ENCODE measurements at regions not wholly inside any gene's neighbourhood (a gene's known extent, or its start where the extent isn't known, plus 50 kb on each side); places are given as distances from the start of the nearest gene placed in this dataset.

- DNase-seq (ENCODE audit: low read depth) = no peak
- H3K4me3 ChIP-seq (ENCODE audit: low read depth, low read length) = no peak overlapping the region
- no peak for TF ChIP-seq CTCF (IDR thresholded peaks at IDR 0.05; ENCODE audit: low read depth, low read length)
Observed at GRCh38 chr7:121638286-121638685, 234.7 kb upstream of the PTPRZ1 start.

- no peak overlapping the region for H3K4me3 ChIP-seq (ENCODE audit: low read depth, low read length)
- TF ChIP-seq CTCF (IDR thresholded peaks at IDR 0.05; ENCODE audit: low read depth, low read length) (no peak), MAX (IDR thresholded peaks at IDR 0.05; ENCODE audit: low read depth, low read length) (no peak), POLR2A (IDR thresholded peaks at IDR 0.05; ENCODE audit: extremely low read depth, insufficient read length) (no peak), MYC (IDR thresholded peaks at IDR 0.05; ENCODE audit: low read depth, low read length) (no peak)
- DNase-seq (ENCODE audit: low read depth) = no peak
Observed at GRCh38 chr7:121634356-121634755, 238.2 kb upstream of the FAM3C start.

- no peak for TF ChIP-seq POLR2A (IDR thresholded peaks at IDR 0.05; ENCODE audit: extremely low read depth, insufficient read length)
- no peak for TF ChIP-seq MAX (IDR thresholded peaks at IDR 0.05; ENCODE audit: low read depth, low read length)
- TF ChIP-seq MYC (IDR thresholded peaks at IDR 0.05; ENCODE audit: low read depth, low read length) = no peak
- TF ChIP-seq CTCF (IDR thresholded peaks at IDR 0.05; ENCODE audit: low read depth, low read length) = no peak
- peak; percentile 26 for DNase-seq (ENCODE audit: low read depth)
- H3K4me3 ChIP-seq (ENCODE audit: low read depth, low read length) = no peak overlapping the region
Observed at GRCh38 chr7:121633186-121633585, 237.1 kb upstream of the FAM3C start.

GRCh38 chr7:121624958-121625357 is 228.8 kb upstream of the FAM3C start:
- TF ChIP-seq POLR2A (IDR thresholded peaks at IDR 0.05; ENCODE audit: extremely low read depth, insufficient read length) (no peak), MYC (IDR thresholded peaks at IDR 0.05; ENCODE audit: low read depth, low read length) (no peak)
- no peak overlapping the region for H3K4me3 ChIP-seq (ENCODE audit: low read depth, low read length)
- no peak for DNase-seq (ENCODE audit: low read depth)

- no peak for DNase-seq (ENCODE audit: low read depth)
- TF ChIP-seq POLR2A (IDR thresholded peaks at IDR 0.05; ENCODE audit: extremely low read depth, insufficient read length) (no peak), MYC (IDR thresholded peaks at IDR 0.05; ENCODE audit: low read depth, low read length) (no peak), CTCF (IDR thresholded peaks at IDR 0.05; ENCODE audit: low read depth, low read length) (no peak), MAX (IDR thresholded peaks at IDR 0.05; ENCODE audit: low read depth, low read length) (no peak)
- no peak overlapping the region for H3K4me3 ChIP-seq (ENCODE audit: low read depth, low read length)
Observed at GRCh38 chr7:121623130-121623872, 227.2 kb upstream of the FAM3C start.

- TF ChIP-seq CTCF (IDR thresholded peaks at IDR 0.05; ENCODE audit: low read depth, low read length) = no peak
- no peak for TF ChIP-seq POLR2A (IDR thresholded peaks at IDR 0.05; ENCODE audit: extremely low read depth, insufficient read length)
- TF ChIP-seq MYC (IDR thresholded peaks at IDR 0.05; ENCODE audit: low read depth, low read length) = no peak
- TF ChIP-seq MAX (IDR thresholded peaks at IDR 0.05; ENCODE audit: low read depth, low read length) = no peak
- no peak overlapping the region for H3K4me3 ChIP-seq (ENCODE audit: low read depth, low read length)
- no peak for DNase-seq (ENCODE audit: low read depth)
Observed at GRCh38 chr7:121621937-121622336, 225.8 kb upstream of the FAM3C start.
